HepG2 (cell line): ENCODE measurements at regions not wholly inside any gene's neighbourhood (a gene's known extent, or its start where the extent isn't known, plus 50 kb on each side); places are given as distances from the start of the nearest gene placed in this dataset.

Experiments
- AHDC1 ChIP-seq: sonication (generic); formaldehyde crosslinking; IDR thresholded peaks from 2 replicates; pipeline ENCODE4 v1.5.1; 2020; ENCODE audit warnings: mild to moderate bottlenecking, missing genetic modification reagents, borderline replicate concordance
- ETV6 ChIP-seq: sonication (generic); formaldehyde crosslinking; conservative IDR thresholded peaks from 2 replicates; pipeline ENCODE4 v1.4.0; 2020; ENCODE audit warnings: missing genetic modification reagents
- FOSL2 ChIP-seq: sonication (generic); formaldehyde crosslinking; IDR thresholded peaks from 2 replicates; pipeline ENCODE4 v1.4.0; 2020; ENCODE audit warnings: missing genetic modification reagents
- RFX3 ChIP-seq: IDR thresholded peaks from 2 replicates; pipeline ENCODE4 v1.6.1; 2016; ENCODE audit warnings: missing biosample characterization, missing genetic modification reagents
- TFAP4 ChIP-seq: sonication (generic); IDR thresholded peaks from 2 replicates; pipeline ENCODE4 v1.6.1; 2016; ENCODE audit warnings: low read depth, borderline replicate concordance
- THAP9 ChIP-seq: sonication (generic); formaldehyde crosslinking; IDR thresholded peaks from 2 replicates; pipeline ENCODE4; 2020; ENCODE audit warnings: missing genetic modification reagents, mild to moderate bottlenecking, borderline replicate concordance
- ZBED4 ChIP-seq: sonication (generic); formaldehyde crosslinking; IDR thresholded peaks from 2 replicates; pipeline ENCODE4 v1.4.0; 2020; ENCODE audit warnings: missing genetic modification reagents, borderline replicate concordance
- ZFX ChIP-seq: sonication (generic); formaldehyde crosslinking; IDR thresholded peaks from 2 replicates; pipeline ENCODE4 v1.4.0; 2020; ENCODE audit warnings: mild to moderate bottlenecking, low read depth, missing genetic modification reagents, moderate library complexity
- ZNF550 ChIP-seq: sonication (generic); formaldehyde crosslinking; IDR thresholded peaks from 2 replicates; pipeline ENCODE4 v1.4.0; 2020; ENCODE audit warnings: mild to moderate bottlenecking, missing genetic modification reagents, borderline replicate concordance
- ZNF563 ChIP-seq: sonication (generic); formaldehyde crosslinking; IDR thresholded peaks from 2 replicates; pipeline ENCODE4 v1.8.0; 2022; ENCODE audit warnings: mild to moderate bottlenecking, moderate library complexity, missing genetic modification reagents
- ZNF644 ChIP-seq: IDR thresholded peaks from 2 replicates; pipeline ENCODE4 v1.6.1; 2016; ENCODE audit warnings: low read depth
- ZNF800 ChIP-seq: sonication (generic); formaldehyde crosslinking; IDR thresholded peaks from 2 replicates; pipeline ENCODE4 v1.4.0; 2020; ENCODE audit warnings: missing genetic modification reagents

GRCh38 chr3:118628704-118629341 is 405.8 kb downstream of the IGSF11 start (continued):
- TF ChIP-seq ZBED4 (CRISPR knock-in tag) (0 out of 2 replicates have a peak, but pooled peaks have one; percentile 34), ETV6 (CRISPR knock-in tag) (0 out of 2 replicates have a peak, but pooled peaks have one; percentile 43), ZFX (0 out of 2 replicates have a peak, but pooled peaks have one; percentile 14), THAP9 (CRISPR knock-in tag) (no peak), FOSL2 (CRISPR knock-in tag) (0 out of 2 replicates have a peak, but pooled peaks have one; percentile 15), ZNF550 (CRISPR knock-in tag) (no peak), AHDC1 (CRISPR knock-in tag) (peak; percentile 37; the same call in 1 of the 2 replicates), ZNF563 (CRISPR knock-in tag) (no peak), ZNF644 (CRISPR knock-in tag) (0 out of 2 replicates have a peak, but pooled peaks have one; percentile 46), ZNF800 (CRISPR knock-in tag) (no peak), RFX3 (CRISPR knock-in tag) (no peak), TFAP4 (0 out of 2 replicates have a peak, but pooled peaks have one; percentile 46)
